Ovary (tissue), 7 donors: ENCODE measurements at regions not wholly inside any gene's neighbourhood (a gene's known extent, or its start where the extent isn't known, plus 50 kb on each side); places are given as distances from the start of the nearest gene placed in this dataset.

Experiments used
- DNase-seq, 5 donors: peaks; one replicate each; pipeline ENCODE4 v3.0.0-alpha.2; 2019 to 2020
- H3K27ac ChIP-seq, 2 donors: fragments of 200-600 bp; one replicate each; pipeline versions ENCODE4 v1.5.1 to v1.8.0; 2019 to 2022
- H3K27me3 ChIP-seq: fragments of 200-600 bp; one replicate; pipeline ENCODE4 v1.8.0; 2022
- H3K36me3 ChIP-seq: fragments of 200-600 bp; sonication (generic); one replicate; pipeline ENCODE4 v1.5.1; 2019
- H3K4me1 ChIP-seq: one replicate; pipeline ENCODE4 v1.8.1; 2013; ENCODE audit warnings: mild to moderate bottlenecking, moderate library complexity; ENCODE audit not compliant: insufficient read depth
- H3K4me3 ChIP-seq: fragments of 200-600 bp; sonication (generic); one replicate; pipeline ENCODE4 v1.5.1; 2017
- H3K9me3 ChIP-seq, 2 donors: fragments of 200-600 bp in 1 of 2; sonication (generic) in 1 of 2; one replicate each; pipeline versions ENCODE4 v1.5.1 to v1.8.1; 2013 to 2019; ENCODE audit warnings: mild to moderate bottlenecking in 1 of 2, moderate library complexity in 1 of 2
- CTCF ChIP-seq, 3 donors: fragments of 450-650 bp in 2 of 3; fragments of 200-600 bp in 1 of 3; IDR thresholded peaks; one replicate each; pipeline versions ENCODE4 v1.5.1 to v1.8.0; 2016 to 2022; ENCODE audit warnings: antibody characterized with exemption in 3 of 3, mild to moderate bottlenecking in 1 of 3
- EP300 ChIP-seq: sonication (generic); formaldehyde crosslinking; IDR thresholded peaks from one replicate; pipeline ENCODE4 v1.6.1; 2017; ENCODE audit warnings: antibody characterized with exemption
- POLR2A ChIP-seq: fragments of 450-650 bp; IDR thresholded peaks from one replicate; pipeline ENCODE4 v1.6.1; 2017; ENCODE audit warnings: antibody characterized with exemption, mild to moderate bottlenecking, moderate library complexity
- WGBS, 3 donors: extraction: QIAGEN DNeasy Blood & Tissue Kit in 1 of 3; methylation state at CpG; one replicate each; pipeline versions ENCODE4 v1.1.5 to v1.1.7; 2013 to 2017; 5-methylcytosine and 5-hydroxymethylcytosine counted together
- intact Hi-C, 4 donors: fragments of 100-400 bp; cut with DNase I; formaldehyde crosslinking; loops; one replicate each; pipeline versions ENCODE4 v1.11.0 to v1.15.1; 2022 to 2023
- donor health status: DM: no; HTN: no; CAD: no; lungs with moderate emphysema.
- donor health status: DM: no; HTN: no; CAD: no.
- donor health status: Bipolar disorder and iron deficiency.
- donor health status: DM: no; HTN: no; CAD: no.
- donor health status: DM: yes; HTN: yes; CAD: no.

- intact Hi-C loops = no loop called here
- Histone ChIP-seq H3K27ac (no peak overlapping the region), H3K4me1 (peaks cover 9% of the 10 kb centered on the region), H3K27me3 (no peaks in the 10 kb centered on the region), H3K9me3 (no peaks in the 10 kb centered on the region), H3K4me3 (no peak overlapping the region), H3K36me3 (no peaks in the 10 kb centered on the region)
- DNase-seq = no peak
- no peak for TF ChIP-seq EP300
- TF ChIP-seq CTCF (IDR thresholded peaks at IDR 0.05) = no peak
- TF ChIP-seq POLR2A = no peak
- WGBS, 3 donors = 70 to 81% (median 80%) methylated on average over 8 of the region's 8 CpGs
These were observed 56.2 kb upstream of the ZSWIM6 start for GRCh38 chr5:61275841-61276240.

GRCh38 chr5:61277190-61277589 is 54.9 kb upstream of the ZSWIM6 start:
- 18 to 30% (median 19%) methylated on average over 2 of the region's 2 CpGs for WGBS, 3 donors
- no peak for DNase-seq
- H3K27ac ChIP-seq = no peak overlapping the region
- H3K4me3 ChIP-seq = no peak overlapping the region
- no peaks in the 10 kb centered on the region for H3K9me3 ChIP-seq
- intact Hi-C loops = no loop called here
- no peaks in the 10 kb centered on the region for H3K36me3 ChIP-seq
- peaks cover 9% of the 10 kb centered on the region for H3K4me1 ChIP-seq
- no peak for TF ChIP-seq CTCF (IDR thresholded peaks at IDR 0.05)
- TF ChIP-seq POLR2A = no peak
- TF ChIP-seq EP300 = no peak
- no peaks in the 10 kb centered on the region for H3K27me3 ChIP-seq

GRCh38 chr5:61277781-61278180 is 54.3 kb upstream of the ZSWIM6 start:
- Histone ChIP-seq H3K27ac (no peak overlapping the region), H3K4me1 (peaks cover 9% of the 10 kb centered on the region), H3K9me3 (no peaks in the 10 kb centered on the region), H3K27me3 (no peaks in the 10 kb centered on the region), H3K36me3 (no peaks in the 10 kb centered on the region), H3K4me3 (no peak overlapping the region)
- WGBS, 3 donors = 92 to 95% (median 93%) methylated on average over 8 of the region's 8 CpGs
- DNase-seq = no peak
- TF ChIP-seq POLR2A (no peak), EP300 (no peak), CTCF (IDR thresholded peaks at IDR 0.05) (no peak)
- intact Hi-C loops = no loop called here

- 32 to 42% (median 32%) methylated on average over 2 of the region's 2 CpGs for WGBS, 3 donors
- H3K27ac ChIP-seq = no peak overlapping the region
- no peak for TF ChIP-seq CTCF (IDR thresholded peaks at IDR 0.05)
- TF ChIP-seq EP300 = no peak
- TF ChIP-seq POLR2A = no peak
- H3K36me3 ChIP-seq = no peaks in the 10 kb centered on the region
- no peaks in the 10 kb centered on the region for H3K9me3 ChIP-seq
- no peaks in the 10 kb centered on the region for H3K27me3 ChIP-seq
- DNase-seq = no peak
- intact Hi-C loops = no loop called here
- peaks cover 7% of the 10 kb centered on the region for H3K4me1 ChIP-seq
- H3K4me3 ChIP-seq = no peak overlapping the region
These were observed 52.3 kb upstream of the ZSWIM6 start for GRCh38 chr5:61279725-61280124.

- H3K27ac ChIP-seq = no peak overlapping the region
- DNase-seq = no peak
- H3K36me3 ChIP-seq = no peaks in the 10 kb centered on the region
- TF ChIP-seq CTCF (IDR thresholded peaks at IDR 0.05) = no peak
- TF ChIP-seq POLR2A = no peak
- TF ChIP-seq EP300 = no peak
- H3K9me3 ChIP-seq = no peaks in the 10 kb centered on the region
- H3K4me1 ChIP-seq = peaks cover 5% of the 10 kb centered on the region
- intact Hi-C loops = no loop called here
- H3K27me3 ChIP-seq = no peaks in the 10 kb centered on the region
- H3K4me3 ChIP-seq = no peak overlapping the region
These were observed 51.9 kb upstream of the ZSWIM6 start for GRCh38 chr5:61280205-61280604.
